ENCODE measurements at regions not wholly inside any gene's neighbourhood (a gene's known extent, or its start where the extent isn't known, plus 50 kb on each side); places are given as distances from the start of the nearest gene placed in this dataset.

GRCh38 chr6:99099243-99099642 lies 151.5 kb upstream of the FBXL4 start:
- intact Hi-C loops (cut with DNase I; ENCODE audit: low total_unique reads): no loop called here
- H3K27ac ChIP-seq: no peak overlapping the region
- DNase-seq: no peak
- no peak overlapping the region for H3K4me3 ChIP-seq
- H3K36me3 ChIP-seq: no peaks in the 10 kb centered on the region
- no peaks in the 10 kb centered on the region for H3K27me3 ChIP-seq
- H3K4me1 ChIP-seq: no peaks in the 10 kb centered on the region
- TF ChIP-seq POLR2A (IDR thresholded peaks at IDR 0.05): no peak
- no peak for TF ChIP-seq CTCF (IDR thresholded peaks at IDR 0.05)
- H3K9me3 ChIP-seq: no peaks in the 10 kb centered on the region

DNA sequence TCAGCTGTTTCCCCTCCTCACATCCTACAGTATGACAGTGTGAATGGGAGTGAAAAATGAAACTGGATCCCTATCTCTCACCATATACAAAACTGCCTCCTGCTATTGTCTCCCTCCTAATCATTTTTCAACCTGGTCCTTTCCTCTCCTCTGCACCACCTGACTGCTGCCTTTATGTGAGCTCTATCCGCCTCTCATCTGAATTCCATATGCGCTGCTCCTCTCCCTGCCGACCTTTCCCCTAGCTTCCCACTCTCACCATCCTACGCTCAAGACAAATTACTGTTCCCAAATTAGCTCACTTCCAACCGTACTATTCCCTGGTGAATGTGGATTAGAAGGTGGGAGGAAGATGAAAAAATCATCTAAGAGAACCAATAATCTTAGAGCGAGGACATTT lies 148.4 kb upstream of the FBXL4 start:
- TF ChIP-seq POLR2A (IDR thresholded peaks at IDR 0.05) (no peak), CTCF (IDR thresholded peaks at IDR 0.05) (no peak)
- H3K36me3 ChIP-seq: no peaks in the 10 kb centered on the region
- intact Hi-C loops (cut with DNase I; ENCODE audit: low total_unique reads): no loop called here
- H3K9me3 ChIP-seq: no peaks in the 10 kb centered on the region
- no peaks in the 10 kb centered on the region for H3K27me3 ChIP-seq
- H3K4me1 ChIP-seq: no peaks in the 10 kb centered on the region
- no peak overlapping the region for H3K4me3 ChIP-seq
- no peak for DNase-seq
- H3K27ac ChIP-seq: no peak overlapping the region

DNA sequence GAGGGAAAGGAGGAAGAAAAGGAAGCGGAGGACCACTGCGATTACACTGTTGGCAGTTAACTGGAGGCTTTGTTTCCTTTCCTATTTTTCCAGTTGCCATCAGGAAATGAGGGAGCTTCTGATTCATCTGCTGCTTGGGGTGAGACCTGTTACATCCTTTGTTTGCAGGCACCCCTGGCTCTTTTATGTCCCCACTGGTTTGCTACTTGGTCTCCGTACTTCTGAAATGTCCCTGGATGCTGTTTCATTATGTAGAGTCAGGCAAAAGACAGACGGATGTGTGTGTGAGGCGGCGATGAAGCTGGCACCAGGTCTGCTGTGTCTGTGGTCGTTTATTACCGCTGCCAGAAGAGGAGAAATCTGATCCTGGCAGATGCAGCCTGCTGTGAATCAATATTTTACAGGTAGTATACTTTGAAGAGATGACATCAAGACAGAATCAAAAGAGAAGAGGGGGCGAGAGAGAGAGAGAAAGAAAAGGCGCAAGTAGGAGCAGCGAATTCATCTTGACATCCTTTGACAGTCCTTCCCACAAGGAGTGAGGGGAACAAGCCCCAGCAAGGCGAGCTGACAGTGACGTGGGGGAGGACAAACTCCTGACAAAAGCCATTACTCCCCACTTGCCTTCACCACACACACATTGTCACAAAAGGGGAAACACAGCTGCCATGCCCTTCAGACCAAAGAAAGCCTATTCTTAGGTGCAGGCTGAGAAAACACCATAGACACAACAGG lies 145.9 kb upstream of the FBXL4 start:
- intact Hi-C loops (cut with DNase I; ENCODE audit: low total_unique reads): no loop called here
- TF ChIP-seq POLR2A (IDR thresholded peaks at IDR 0.05) (no peak), CTCF (IDR thresholded peaks at IDR 0.05) (no peak)
- no peaks in the 10 kb centered on the region for H3K27me3 ChIP-seq
- H3K36me3 ChIP-seq: no peaks in the 10 kb centered on the region
- H3K4me1 ChIP-seq: no peaks in the 10 kb centered on the region
- DNase-seq: no peak
- no peaks in the 10 kb centered on the region for H3K9me3 ChIP-seq
- H3K27ac ChIP-seq: no peak overlapping the region
- H3K4me3 ChIP-seq: no peak overlapping the region

DNA sequence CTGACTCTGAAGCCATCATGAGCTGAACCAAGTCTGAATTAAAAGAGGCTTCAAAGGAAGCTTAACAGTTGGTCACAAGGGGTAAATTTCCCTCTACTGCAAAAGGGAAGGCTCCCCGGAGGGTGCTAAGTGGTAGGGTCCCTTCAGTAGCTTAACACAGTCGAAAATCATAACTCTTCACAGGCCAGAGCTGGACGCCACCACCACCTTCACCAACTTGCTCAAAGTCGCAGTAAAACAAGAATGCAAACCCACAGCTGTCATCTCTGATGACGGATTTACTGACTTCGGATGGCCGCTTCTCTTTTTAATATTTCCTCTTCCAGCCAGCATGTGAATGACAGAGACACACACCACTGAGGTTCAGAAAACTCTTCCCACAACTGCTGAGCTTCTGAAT lies 144.7 kb upstream of the FBXL4 start:
- Histone ChIP-seq H3K4me1 (no peaks in the 10 kb centered on the region), H3K27me3 (no peaks in the 10 kb centered on the region), H3K27ac (no peak overlapping the region), H3K36me3 (no peaks in the 10 kb centered on the region), H3K9me3 (no peaks in the 10 kb centered on the region), H3K4me3 (no peak overlapping the region)
- intact Hi-C loops (cut with DNase I; ENCODE audit: low total_unique reads): no loop called here
- DNase-seq: no peak
- no peak for TF ChIP-seq CTCF (IDR thresholded peaks at IDR 0.05)
- no peak for TF ChIP-seq POLR2A (IDR thresholded peaks at IDR 0.05)

DNA sequence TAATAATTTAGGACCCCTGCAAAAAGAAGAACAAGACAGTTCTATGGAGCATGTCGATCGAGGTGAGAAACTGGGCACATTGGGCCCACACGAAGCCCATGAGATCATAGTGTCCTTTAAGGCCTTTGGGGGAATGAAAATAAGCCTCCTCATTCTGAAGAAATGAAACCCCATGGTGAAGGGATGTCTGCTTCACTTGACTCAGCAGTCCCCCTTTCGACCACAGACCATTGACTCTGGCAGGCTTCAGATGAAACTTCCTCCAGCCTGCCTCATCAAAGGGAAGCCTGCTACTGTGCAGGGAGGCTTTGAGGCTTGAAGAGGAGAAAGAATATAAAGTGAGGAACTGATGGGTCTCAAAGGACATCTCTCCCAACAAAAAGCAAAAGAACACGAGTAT lies 144.2 kb upstream of the FBXL4 start:
- intact Hi-C loops (cut with DNase I; ENCODE audit: low total_unique reads): no loop called here
- Histone ChIP-seq H3K4me3 (no peak overlapping the region), H3K27me3 (no peaks in the 10 kb centered on the region), H3K36me3 (no peaks in the 10 kb centered on the region), H3K9me3 (no peaks in the 10 kb centered on the region), H3K27ac (no peak overlapping the region), H3K4me1 (no peaks in the 10 kb centered on the region)
- no peak for TF ChIP-seq CTCF (IDR thresholded peaks at IDR 0.05)
- no peak for TF ChIP-seq POLR2A (IDR thresholded peaks at IDR 0.05)
- no peak for DNase-seq

All from uterus (tissue), 3 donors.